Stimulated activated naive B cell treated with anti-CD40 and anti-IgM and Interleukin-4, amounts not matched to agents 10 μg/mL and 1 μg/mL and 100 μg/mL, for 72 hours (primary cell): ENCODE measurements at regions not wholly inside any gene's neighbourhood (a gene's known extent, or its start where the extent isn't known, plus 50 kb on each side); places are given as distances from the start of the nearest gene placed in this dataset.
"Not testable (repeated sequence)": the region's sequence is repeated elsewhere in the genome, so short reads cannot be mapped to it uniquely, and the experiment has no call there.

Experiments used
- ATAC-seq, 2 donors: fragments of 150-1000 bp; cut with Tn5 transposase; replicated peaks; 2 replicates each; pipeline ENCODE4 v1.10.0; 2021; ENCODE audit warnings: moderate library complexity in 1 of 2
- DNase-seq: peaks from one replicate; pipeline ENCODE4 v3.0.0; 2021
- H3K27ac Mint-ChIP-seq: one replicate; pipeline ENCODE4 v1.8.0; 2022; ENCODE audit warnings: mild to moderate bottlenecking, mixed read lengths
- H3K27me3 Mint-ChIP-seq, 2 donors: one replicate each; pipeline ENCODE4 v1.8.0; 2022; ENCODE audit warnings: mixed read lengths in 2 of 2
- H3K36me3 Mint-ChIP-seq, 2 donors: one replicate each; pipeline ENCODE4 v1.8.0; 2022; ENCODE audit warnings: mixed read lengths in 2 of 2, mild to moderate bottlenecking in 1 of 2
- H3K4me1 Mint-ChIP-seq, 2 donors: one replicate each; pipeline ENCODE4 v1.8.0; 2022; ENCODE audit warnings: mixed read lengths in 2 of 2, mild to moderate bottlenecking in 1 of 2
- H3K4me3 Mint-ChIP-seq, 2 donors: one replicate each; pipeline ENCODE4 v1.8.0; 2022; ENCODE audit warnings: mild to moderate bottlenecking in 2 of 2, mixed read lengths in 2 of 2, moderate library complexity in 1 of 2
- H3K9me3 Mint-ChIP-seq, 2 donors: one replicate each; pipeline ENCODE4 v1.8.0; 2022; ENCODE audit warnings: mixed read lengths in 2 of 2, mild to moderate bottlenecking in 1 of 2

- H3K27ac Mint-ChIP-seq, DNase-seq, H3K9me3 Mint-ChIP-seq, H3K27me3 Mint-ChIP-seq, H3K36me3 Mint-ChIP-seq, H3K4me3 Mint-ChIP-seq, H3K4me1 Mint-ChIP-seq, ATAC-seq: not testable (repeated sequence)
Observed at GRCh38 chr17:16841896-16842295, 130.0 kb downstream of the TNFRSF13B start.

DNA sequence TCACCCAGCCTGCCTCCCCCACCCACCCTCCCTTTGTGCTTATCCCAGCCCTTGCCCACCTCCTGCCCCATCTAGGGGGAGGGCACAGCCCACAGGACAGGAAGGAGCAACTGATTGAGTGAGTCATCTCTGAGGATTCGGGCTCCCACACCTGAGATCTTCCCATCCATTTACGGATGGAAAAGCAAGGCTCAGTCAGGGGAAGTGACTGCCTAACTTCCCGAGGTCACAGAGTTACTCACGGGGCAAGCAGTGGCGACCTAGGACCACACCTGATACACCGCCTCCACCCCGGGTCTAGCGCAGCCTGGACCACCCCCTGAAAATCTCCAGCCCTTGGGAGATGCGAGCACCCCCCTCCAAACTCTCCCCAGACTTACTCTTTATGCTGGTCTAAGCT lies 131.7 kb downstream of the TNFRSF13B start:
- not testable (repeated sequence) for DNase-seq, H3K27me3 Mint-ChIP-seq, ATAC-seq

DNA sequence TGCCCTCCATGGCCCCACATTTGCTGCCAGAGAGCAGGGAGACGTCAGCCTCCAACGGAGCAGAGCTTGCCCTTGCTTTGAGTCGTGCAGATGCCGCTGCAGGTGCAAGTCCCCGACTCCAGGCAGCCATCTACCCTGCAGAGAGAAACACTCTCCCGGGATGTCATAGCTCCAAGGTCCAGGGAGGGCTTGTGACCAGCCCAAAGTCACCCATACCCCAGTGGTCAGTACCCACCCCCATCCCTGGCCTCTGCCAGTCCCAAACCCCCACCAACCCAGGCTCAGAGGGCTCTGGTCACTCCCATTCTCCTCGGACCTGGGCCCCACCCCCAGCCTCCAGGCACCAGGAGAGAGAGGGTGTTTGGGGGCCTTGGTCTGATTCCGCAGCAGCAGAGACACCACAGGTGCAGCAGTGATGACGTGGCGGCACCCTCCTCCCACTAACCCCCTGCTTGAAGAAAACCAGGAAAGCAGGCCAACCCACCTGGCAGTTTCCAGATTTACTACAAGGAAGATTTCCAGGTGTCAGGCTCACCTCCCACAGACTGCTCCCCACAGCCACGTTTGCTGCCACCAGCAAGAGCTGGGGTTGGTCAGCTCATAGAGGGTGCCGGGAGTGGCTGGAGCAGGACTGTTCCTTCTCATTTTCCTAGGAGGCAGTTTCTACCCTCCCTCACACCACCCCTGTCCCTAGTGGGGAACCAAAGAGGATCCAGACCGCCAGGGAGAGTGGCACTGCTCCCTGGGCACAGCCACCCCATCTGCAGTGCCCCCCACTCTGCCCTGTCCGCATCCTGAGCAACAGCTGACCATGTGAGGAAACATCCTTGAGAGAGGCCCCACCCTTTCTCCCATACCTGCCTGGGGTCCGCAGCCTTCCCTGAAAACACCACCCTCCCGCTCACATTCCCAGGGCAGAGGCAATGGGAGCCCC lies 132.4 kb downstream of the TNFRSF13B start:
- H3K27ac Mint-ChIP-seq, ATAC-seq: not testable (repeated sequence)

More for the DNA sequence above, 131.7 kb downstream of the TNFRSF13B start:
- not testable (repeated sequence) for H3K4me3 Mint-ChIP-seq, H3K27ac Mint-ChIP-seq, H3K36me3 Mint-ChIP-seq, H3K4me1 Mint-ChIP-seq, H3K9me3 Mint-ChIP-seq

GRCh38 chr17:16838795-16839194 lies 133.1 kb downstream of the TNFRSF13B start:
- H3K4me1 Mint-ChIP-seq, H3K27me3 Mint-ChIP-seq, H3K36me3 Mint-ChIP-seq, H3K27ac Mint-ChIP-seq, H3K4me3 Mint-ChIP-seq, H3K9me3 Mint-ChIP-seq, DNase-seq: not testable (repeated sequence)
- peak in 1 of 2 donors; percentile 7 for ATAC-seq

More for the DNA sequence above, 132.4 kb downstream of the TNFRSF13B start:
- H3K4me1 Mint-ChIP-seq, H3K36me3 Mint-ChIP-seq, H3K4me3 Mint-ChIP-seq, H3K9me3 Mint-ChIP-seq, H3K27me3 Mint-ChIP-seq, DNase-seq: not testable (repeated sequence)

- not testable (repeated sequence) for H3K4me1 Mint-ChIP-seq, H3K27me3 Mint-ChIP-seq, ATAC-seq, H3K36me3 Mint-ChIP-seq, H3K4me3 Mint-ChIP-seq, H3K27ac Mint-ChIP-seq, DNase-seq, H3K9me3 Mint-ChIP-seq
Observed at GRCh38 chr17:16838287-16838686, 133.6 kb downstream of the TNFRSF13B start.

- not testable (repeated sequence) for H3K4me1 Mint-ChIP-seq, H3K27me3 Mint-ChIP-seq, H3K27ac Mint-ChIP-seq, DNase-seq, H3K36me3 Mint-ChIP-seq, ATAC-seq, H3K9me3 Mint-ChIP-seq, H3K4me3 Mint-ChIP-seq
Observed at GRCh38 chr17:16837468-16838266, 134.3 kb downstream of the TNFRSF13B start.

DNA sequence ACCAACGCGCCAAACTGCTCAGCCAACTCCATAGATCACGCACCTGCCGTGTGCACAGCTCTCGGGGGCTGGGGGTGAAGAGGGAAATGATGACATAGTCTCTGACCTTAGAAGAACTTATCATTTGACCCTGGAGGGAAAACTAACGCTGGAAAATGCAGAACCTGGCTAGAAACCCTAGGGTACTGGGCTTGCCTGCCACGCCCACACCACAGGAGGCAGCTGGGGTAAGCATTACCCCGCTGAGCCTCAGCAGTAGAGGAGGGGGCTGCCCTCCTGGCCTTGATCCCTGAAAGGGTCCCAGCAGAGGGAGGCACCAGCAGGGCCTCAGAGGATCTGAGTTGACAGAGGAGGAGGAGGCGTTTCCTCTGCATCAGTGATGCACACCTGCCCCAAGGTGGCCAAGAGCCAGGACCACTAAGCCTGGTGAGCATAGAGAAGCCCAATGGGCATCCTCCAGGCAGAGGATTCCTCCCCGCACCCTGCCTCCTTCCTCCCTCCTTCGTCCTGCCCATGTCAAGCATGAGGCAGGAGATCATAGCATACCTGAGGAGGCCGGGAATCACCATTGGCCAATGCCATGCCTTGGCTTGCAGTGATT lies 135.5 kb downstream of the TNFRSF13B start:
- not testable (repeated sequence) for H3K27me3 Mint-ChIP-seq, H3K4me3 Mint-ChIP-seq, H3K36me3 Mint-ChIP-seq, H3K4me1 Mint-ChIP-seq, ATAC-seq, H3K27ac Mint-ChIP-seq, H3K9me3 Mint-ChIP-seq, DNase-seq

GRCh38 chr17:16833517-16833916 lies 138.4 kb downstream of the TNFRSF13B start:
- H3K4me1 Mint-ChIP-seq: not testable (repeated sequence)

DNA sequence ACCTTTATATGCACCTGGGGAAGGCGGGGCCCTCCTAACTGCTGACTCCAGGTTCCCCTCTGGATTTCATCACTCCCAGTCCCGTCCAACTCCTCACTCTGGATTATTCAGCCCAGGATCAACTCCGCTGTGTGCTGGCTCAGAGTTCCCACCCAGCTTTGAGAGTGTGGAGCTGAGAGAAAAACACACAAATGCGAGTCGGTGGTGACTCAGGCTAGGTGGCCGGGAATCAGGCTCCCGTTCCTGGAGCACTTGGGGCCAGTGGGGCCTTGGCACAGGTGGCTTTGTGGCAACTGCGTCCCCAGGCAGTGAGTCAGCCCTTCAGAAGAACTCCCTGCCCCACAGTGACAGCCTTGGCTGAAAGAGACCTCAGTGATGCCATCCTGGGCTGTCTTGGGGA lies 139.1 kb downstream of the TNFRSF13B start:
- DNase-seq, ATAC-seq, H3K27me3 Mint-ChIP-seq, H3K4me1 Mint-ChIP-seq, H3K9me3 Mint-ChIP-seq, H3K27ac Mint-ChIP-seq, H3K36me3 Mint-ChIP-seq, H3K4me3 Mint-ChIP-seq: not testable (repeated sequence)

More at GRCh38 chr17:16833517-16833916, 138.4 kb downstream of the TNFRSF13B start:
- H3K4me3 Mint-ChIP-seq, H3K9me3 Mint-ChIP-seq, DNase-seq, H3K27ac Mint-ChIP-seq, ATAC-seq, H3K27me3 Mint-ChIP-seq, H3K36me3 Mint-ChIP-seq: not testable (repeated sequence)

DNA sequence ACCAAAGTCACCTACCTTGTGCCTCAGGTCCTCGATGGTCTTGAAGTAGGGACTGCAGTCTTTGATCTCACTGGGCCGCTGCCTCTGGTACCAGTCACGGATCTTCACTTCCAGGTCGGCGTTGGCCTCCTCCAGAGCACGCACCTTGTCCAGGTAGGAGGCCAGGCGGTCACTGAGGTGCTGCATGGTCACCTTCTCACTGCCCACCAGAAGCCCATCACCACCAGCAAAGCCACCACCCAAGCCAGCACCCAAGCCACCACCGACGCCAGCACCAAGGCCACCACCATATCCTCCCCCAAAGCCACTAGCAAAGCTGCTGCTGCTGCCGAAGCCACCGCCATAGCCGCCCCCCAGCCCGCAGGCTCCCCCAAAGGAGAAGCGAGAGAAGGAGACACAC lies 139.7 kb downstream of the TNFRSF13B start:
- not testable (repeated sequence) for H3K4me3 Mint-ChIP-seq, DNase-seq, H3K9me3 Mint-ChIP-seq, H3K4me1 Mint-ChIP-seq, ATAC-seq, H3K27ac Mint-ChIP-seq, H3K27me3 Mint-ChIP-seq, H3K36me3 Mint-ChIP-seq

- H3K36me3 Mint-ChIP-seq, H3K4me1 Mint-ChIP-seq, ATAC-seq, H3K4me3 Mint-ChIP-seq, DNase-seq, H3K27ac Mint-ChIP-seq: not testable (repeated sequence)
- peaks cover 0 to 12% of the 10 kb centered on the region in 2 donors for H3K27me3 Mint-ChIP-seq
- peaks cover 3 to 13% of the 10 kb centered on the region in 2 donors for H3K9me3 Mint-ChIP-seq
Observed at GRCh38 chr17:16830770-16831169, 140.7 kb downstream of the CCDC144A start.

GRCh38 chr17:16830219-16830618 lies 140.2 kb downstream of the CCDC144A start:
- ATAC-seq: peak in 1 of 2 donors; percentile 21
- not testable (repeated sequence) for H3K4me3 Mint-ChIP-seq, H3K4me1 Mint-ChIP-seq

More at GRCh38 chr17:16830219-16830618, 140.2 kb downstream of the CCDC144A start:
- H3K36me3 Mint-ChIP-seq, H3K27ac Mint-ChIP-seq, DNase-seq: not testable (repeated sequence)
- peaks cover 3 to 13% of the 10 kb centered on the region in 2 donors for H3K9me3 Mint-ChIP-seq
- H3K27me3 Mint-ChIP-seq: peaks cover 0 to 12% of the 10 kb centered on the region in 2 donors
